ENCODE measurements at regions not wholly inside any gene's neighbourhood (a gene's known extent, or its start where the extent isn't known, plus 50 kb on each side); places are given as distances from the start of the nearest gene placed in this dataset.
A peak's percentile ranks its signal among the peaks of the same experiment; 100 is the strongest.

GRCh38 chr9:82504620-82505019 is 516.0 kb downstream of the SPATA31D1 start:
- TF ChIP-seq CTCF (IDR thresholded peaks at IDR 0.05), result no peak
- WGBS, 2 donors, result 57 to 67% methylated on average over 2 of the region's 2 CpGs
- H3K36me3 ChIP-seq, result no peaks in the 10 kb centered on the region
- no peaks in the 10 kb centered on the region for H3K9me3 ChIP-seq
- H3K27ac ChIP-seq, result no peak overlapping the region
- H3K4me1 ChIP-seq, result no peaks in the 10 kb centered on the region
- H3K4me3 ChIP-seq, result no peak overlapping the region
- no peak for DNase-seq
- intact Hi-C loops (cut with DNase I), result no loop called here
- H3K27me3 ChIP-seq, result no peaks in the 10 kb centered on the region

GRCh38 chr9:82511626-82512025 is 523.1 kb downstream of the SPATA31D1 start:
- Histone ChIP-seq H3K27ac (no peak overlapping the region), H3K27me3 (no peaks in the 10 kb centered on the region), H3K36me3 (no peaks in the 10 kb centered on the region), H3K4me1 (peaks cover 0 to 20% (median 0%) of the 10 kb centered on the region in 3 donors), H3K4me3 (no peak overlapping the region), H3K9me3 (no peaks in the 10 kb centered on the region)
- intact Hi-C loops (cut with DNase I), result no loop called here
- no peak for DNase-seq
- TF ChIP-seq POLR2A (IDR thresholded peaks at IDR 0.05) (no peak), CTCF (IDR thresholded peaks at IDR 0.05) (no peak)
- 88 to 92% methylated on average over 7 of the region's 7 CpGs for WGBS, 2 donors

- intact Hi-C loops (cut with DNase I), result no loop called here
- no peaks in the 10 kb centered on the region for H3K27me3 ChIP-seq
- no peak for DNase-seq
- no peaks in the 10 kb centered on the region for H3K9me3 ChIP-seq
- H3K4me1 ChIP-seq, result peaks cover 0 to 20% (median 0%) of the 10 kb centered on the region in 3 donors
- 77 to 85% methylated on average over 5 of the region's 5 CpGs for WGBS, 2 donors
- H3K36me3 ChIP-seq, result no peaks in the 10 kb centered on the region
- H3K27ac ChIP-seq, result peak overlapping the region in 1 of 4 donors; percentile 41
- TF ChIP-seq POLR2A (IDR thresholded peaks at IDR 0.05) (no peak), CTCF (IDR thresholded peaks at IDR 0.05) (no peak)
- H3K4me3 ChIP-seq, result no peak overlapping the region
These were observed 524.2 kb downstream of the SPATA31D1 start for GRCh38 chr9:82512728-82513127.

GRCh38 chr9:82513242-82513751 is 524.7 kb downstream of the SPATA31D1 start:
- Histone ChIP-seq H3K4me3 (no peak overlapping the region), H3K27me3 (no peaks in the 10 kb centered on the region), H3K36me3 (no peaks in the 10 kb centered on the region), H3K9me3 (no peaks in the 10 kb centered on the region), H3K4me1 (peaks cover 0 to 20% (median 0%) of the 10 kb centered on the region in 3 donors), H3K27ac (peak overlapping the region in 1 of 4 donors; percentile 41)
- TF ChIP-seq POLR2A (IDR thresholded peaks at IDR 0.05) (no peak), CTCF (IDR thresholded peaks at IDR 0.05) (no peak)
- no peak for DNase-seq
- intact Hi-C loops (cut with DNase I), result no loop called here
- WGBS, 2 donors, result 15 to 32% methylated on average over 5 of the region's 5 CpGs

- 48 to 52% methylated on average over 3 of the region's 3 CpGs for WGBS, 2 donors
These were observed 525.6 kb downstream of the SPATA31D1 start for GRCh38 chr9:82513976-82514735.

More at GRCh38 chr9:82513976-82514735, 525.6 kb downstream of the SPATA31D1 start:
- Histone ChIP-seq H3K9me3 (no peaks in the 10 kb centered on the region), H3K27ac (no peak overlapping the region), H3K36me3 (no peaks in the 10 kb centered on the region), H3K4me3 (no peak overlapping the region), H3K4me1 (peaks cover 0 to 20% (median 0%) of the 10 kb centered on the region in 3 donors), H3K27me3 (no peaks in the 10 kb centered on the region)
- intact Hi-C loops (cut with DNase I), result no loop called here
- TF ChIP-seq CTCF (IDR thresholded peaks at IDR 0.05) (no peak), POLR2A (IDR thresholded peaks at IDR 0.05) (no peak)
- DNase-seq, result no peak

All from esophagus squamous epithelium (tissue), 5 donors.